ENCODE measurements at regions not wholly inside any gene's neighbourhood (a gene's known extent, or its start where the extent isn't known, plus 50 kb on each side); places are given as distances from the start of the nearest gene placed in this dataset.
"Not testable (repeated sequence)": the region's sequence is repeated elsewhere in the genome, so short reads cannot be mapped to it uniquely, and the experiment has no call there.

GRCh38 chr14:71242237-71242748 is 335.0 kb downstream of the PCNX1 start:
- peak; percentile 37 for DNase-seq

DNA sequence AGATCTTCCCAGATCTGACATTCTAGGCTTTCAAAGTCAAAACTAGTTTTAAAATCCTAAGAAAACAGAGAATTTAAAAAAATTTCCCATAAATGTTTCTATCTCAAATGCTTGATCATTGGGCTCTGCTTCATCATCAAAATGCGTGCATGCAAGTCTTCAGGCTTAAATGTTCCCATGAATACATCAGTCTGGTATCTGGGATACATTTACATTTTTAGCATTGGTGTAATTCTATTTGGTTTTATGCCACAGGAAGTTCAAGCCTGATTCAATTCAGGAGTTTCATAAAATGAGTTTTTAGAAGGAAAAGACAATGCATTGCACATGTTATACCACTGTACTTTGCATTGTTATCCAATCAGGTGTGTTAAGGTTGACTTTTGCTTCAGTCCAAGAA is 336.4 kb downstream of the PCNX1 start:
- no peak for DNase-seq

GRCh38 chr14:71244341-71244740 is 337.1 kb downstream of the PCNX1 start:
- no peak for DNase-seq

- DNase-seq = no peak
These were observed 338.6 kb downstream of the PCNX1 start for GRCh38 chr14:71245659-71246361.

- peak; percentile 22 for DNase-seq
These were observed 339.3 kb downstream of the PCNX1 start for GRCh38 chr14:71246539-71246938.

- DNase-seq = no peak
These were observed 339.8 kb downstream of the PCNX1 start for GRCh38 chr14:71247106-71247505.

- DNase-seq = no peak
These were observed 340.9 kb downstream of the PCNX1 start for GRCh38 chr14:71248194-71248593.

- no peak for DNase-seq
These were observed 343.1 kb downstream of the PCNX1 start for GRCh38 chr14:71250347-71250746.

DNA sequence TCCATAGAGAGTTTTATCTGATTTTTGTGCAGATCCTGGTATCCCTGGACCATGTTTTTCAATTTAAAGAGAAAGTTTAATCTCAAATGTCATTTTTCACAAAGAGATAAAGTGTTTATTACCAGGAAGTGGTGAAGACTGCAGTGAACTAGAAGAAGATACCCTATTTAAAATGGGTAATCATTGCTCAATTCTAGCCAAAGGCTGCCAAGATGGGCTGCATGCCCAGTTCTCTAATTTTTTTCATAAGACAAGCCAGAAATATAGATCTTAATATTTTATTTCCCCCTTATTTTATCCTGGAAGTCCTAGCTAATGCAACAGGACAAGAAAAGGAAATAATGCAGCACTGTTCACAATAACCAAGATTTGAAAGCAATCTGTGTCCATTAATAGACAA is 343.5 kb downstream of the PCNX1 start:
- peak; percentile 32 for DNase-seq

DNA sequence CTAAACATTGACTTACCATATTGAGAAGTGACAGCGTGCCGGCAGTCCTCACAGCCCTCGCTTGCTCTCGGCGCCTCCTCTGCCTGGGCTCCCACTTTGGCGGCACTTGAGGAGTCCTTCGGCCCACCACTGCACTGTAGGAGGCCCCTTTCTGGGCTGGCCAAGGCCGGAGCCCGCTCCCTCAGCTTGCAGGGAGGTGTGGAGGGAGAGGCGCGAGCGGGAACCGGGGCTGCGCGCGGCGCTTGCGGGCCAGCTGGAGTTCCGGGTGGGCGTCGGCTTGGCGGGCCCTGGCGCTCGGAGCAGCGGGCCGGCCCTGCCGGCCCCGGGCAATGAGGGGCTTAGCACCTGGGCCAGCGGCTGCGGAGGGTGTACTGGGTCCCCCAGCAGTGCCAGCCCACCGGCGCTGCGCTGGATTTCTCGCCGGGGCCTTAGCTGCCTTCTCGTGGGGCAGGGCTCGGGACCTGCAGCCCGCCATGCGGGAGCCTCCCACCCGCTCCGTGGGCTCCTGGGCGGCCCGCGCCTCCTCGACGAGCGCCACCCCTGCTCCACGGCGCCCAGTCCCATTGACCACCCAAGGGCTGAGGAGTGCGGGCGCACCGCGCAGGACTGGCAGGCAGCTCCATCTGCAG is 346.9 kb downstream of the PCNX1 start:
- not testable (repeated sequence) for DNase-seq

GRCh38 chr14:71261206-71261605 is 353.9 kb downstream of the PCNX1 start:
- DNase-seq = peak; percentile 66

- DNase-seq = no peak
These were observed 355.2 kb downstream of the PCNX1 start for GRCh38 chr14:71262441-71262840.

GRCh38 chr14:71264260-71264659 is 357.0 kb downstream of the PCNX1 start:
- DNase-seq = no peak

GRCh38 chr14:71267007-71267513 is 359.8 kb downstream of the PCNX1 start:
- peak; percentile 84 for DNase-seq

DNA sequence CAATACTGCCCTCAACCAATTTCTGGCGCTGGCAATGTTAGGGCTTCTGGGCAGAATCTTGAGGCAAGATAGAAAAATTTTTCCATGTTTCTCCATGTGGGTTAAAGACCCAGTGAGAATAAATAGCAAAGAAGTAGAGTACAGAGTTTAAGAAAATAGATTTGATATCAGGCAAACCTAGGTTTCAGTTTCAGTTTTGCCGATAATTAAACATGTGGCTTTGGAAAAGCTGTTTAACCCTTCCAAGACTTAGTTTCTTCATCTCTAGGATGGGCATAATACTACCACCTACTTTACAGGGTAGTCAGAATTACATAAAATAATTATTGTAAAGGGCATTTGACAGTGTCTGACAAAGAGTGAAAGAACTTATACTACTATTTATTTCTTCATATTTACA is 360.4 kb downstream of the PCNX1 start:
- no peak for DNase-seq

DNA sequence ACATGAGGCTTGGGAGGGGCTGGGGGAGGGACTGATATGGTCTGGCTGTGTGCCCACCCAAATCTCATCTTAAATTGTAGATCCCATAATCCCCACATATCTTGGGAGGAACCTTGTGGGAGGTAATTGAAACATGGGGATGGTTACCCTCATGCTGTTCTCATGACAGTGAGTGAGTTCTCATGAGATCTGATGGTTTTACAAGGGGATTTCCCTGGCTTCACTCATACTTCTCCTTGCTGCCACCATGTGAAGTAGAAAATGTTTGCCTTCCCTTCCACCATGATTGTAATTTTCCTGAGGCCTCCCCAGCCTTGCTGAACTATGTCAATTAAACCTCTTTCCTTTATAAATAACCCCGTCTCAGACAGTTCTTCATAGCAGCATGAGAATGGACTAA is 362.9 kb downstream of the PCNX1 start:
- DNase-seq = no peak

DNA sequence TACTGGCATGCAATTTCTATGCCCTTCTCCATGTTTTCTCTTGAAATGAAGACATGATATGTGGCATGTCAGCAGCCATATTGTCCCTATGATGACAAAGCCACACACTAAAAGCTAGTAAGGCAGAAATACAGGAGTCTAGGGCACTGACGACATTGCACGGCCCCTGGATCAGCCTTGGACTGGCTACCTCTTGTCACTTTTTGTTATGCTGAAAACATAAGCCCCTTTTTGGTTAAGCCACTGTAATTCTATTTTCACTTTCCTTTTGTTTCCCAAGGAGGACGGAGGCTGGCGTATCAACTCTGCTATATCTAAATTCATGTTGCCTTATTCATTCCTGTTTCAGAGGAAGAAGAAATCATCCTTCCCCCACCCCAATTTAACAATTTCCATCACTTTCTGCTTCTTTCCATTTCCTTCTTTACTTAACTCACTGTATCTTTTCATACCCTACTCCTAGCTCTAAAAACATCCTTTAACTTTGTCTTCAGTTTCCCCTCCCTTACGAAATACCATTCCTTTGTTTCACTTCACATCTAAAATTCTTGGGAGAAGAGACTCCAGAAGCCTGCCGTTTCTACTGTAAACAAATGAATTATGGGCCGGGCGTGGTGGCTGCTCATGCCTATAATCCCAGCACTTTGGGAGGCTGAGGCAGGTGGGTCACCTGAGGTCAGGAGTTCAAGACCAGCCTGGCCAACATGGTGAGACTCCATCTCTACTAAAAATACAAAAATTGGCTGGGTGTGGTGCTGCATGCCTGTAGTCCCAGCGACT is 364.1 kb downstream of the PCNX1 start:
- DNase-seq = peak; percentile 11

DNA sequence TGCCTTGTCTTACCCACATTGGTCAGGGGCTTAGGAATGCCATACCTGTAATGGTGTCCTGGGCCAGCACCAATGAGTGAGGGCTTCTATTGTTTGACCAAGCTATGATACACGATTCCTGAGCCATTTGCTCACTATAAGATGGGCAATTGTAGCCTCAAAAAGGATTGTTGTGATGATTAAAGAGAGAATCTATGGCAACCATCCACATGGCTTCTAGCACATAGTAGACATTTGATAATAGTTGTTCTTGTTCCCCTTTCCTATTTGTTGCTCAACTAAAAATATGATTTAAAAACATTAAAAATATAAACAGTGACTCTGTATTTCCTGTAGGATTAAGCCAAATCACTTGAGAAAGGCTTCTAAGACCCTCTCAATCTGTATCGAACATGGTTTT is 366.1 kb downstream of the PCNX1 start:
- no peak for DNase-seq

DNA sequence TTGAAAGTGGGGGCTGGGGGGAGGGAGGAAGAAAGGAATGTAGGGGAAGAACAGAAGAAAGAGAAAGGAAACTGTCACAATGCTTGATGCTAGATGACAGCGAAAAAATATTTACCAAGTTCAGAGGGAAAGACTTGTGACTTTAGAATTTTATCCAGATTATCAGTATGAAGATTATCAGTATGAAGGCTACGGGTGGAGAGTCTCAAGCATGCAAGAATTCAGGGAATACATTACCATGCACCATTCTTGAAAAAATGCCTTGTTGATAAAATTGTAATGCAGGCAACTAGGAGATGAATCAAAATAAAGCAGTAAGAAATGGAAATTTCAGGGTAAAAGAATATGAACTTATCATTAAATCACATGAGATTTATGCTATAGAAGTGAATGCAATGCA is 376.8 kb downstream of the PCNX1 start:
- no peak for DNase-seq

- no peak for DNase-seq
These were observed 378.9 kb downstream of the PCNX1 start for GRCh38 chr14:71286126-71286525.

- no peak for DNase-seq
These were observed 380.3 kb downstream of the PCNX1 start for GRCh38 chr14:71287567-71287966.

DNA sequence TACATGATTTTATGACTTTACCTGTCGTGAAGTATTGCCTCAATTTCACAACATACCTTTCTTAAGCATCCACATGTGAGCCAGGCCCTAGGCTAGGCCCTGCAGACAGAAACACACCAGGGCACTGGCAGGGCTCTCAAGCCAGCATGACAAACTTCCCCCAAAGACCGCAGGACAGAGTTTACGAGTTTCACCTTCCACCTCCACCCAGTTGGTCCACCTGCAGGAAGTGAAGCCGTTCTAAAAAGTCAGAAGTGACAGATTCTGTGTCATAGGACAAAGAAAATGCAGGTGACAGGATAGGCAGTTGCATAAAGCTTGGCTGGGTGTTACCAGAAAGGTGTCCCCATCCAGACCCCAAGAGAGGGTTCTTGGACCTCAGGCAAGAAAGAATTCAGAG is 382.3 kb downstream of the PCNX1 start:
- DNase-seq = no peak

- DNase-seq = no peak
These were observed 383.0 kb downstream of the PCNX1 start for GRCh38 chr14:71290301-71290700.
